HepG2 (cell line): ENCODE measurements at regions not wholly inside any gene's neighbourhood (a gene's known extent, or its start where the extent isn't known, plus 50 kb on each side); places are given as distances from the start of the nearest gene placed in this dataset.

Experiments used
- ATF4 ChIP-seq, 2 experiments: fragments of 450-650 bp in 1 of 2; sonication (generic) in 1 of 2; formaldehyde crosslinking; IDR thresholded peaks; 2 replicates each; pipeline versions ENCODE4 v1.5.0 to v1.8.0; 2020 to 2022; ENCODE audit warnings: mild to moderate bottlenecking in 1 of 2, missing genetic modification reagents in 1 of 2
- CAMTA2 ChIP-seq: sonication (generic); formaldehyde crosslinking; IDR thresholded peaks from 2 replicates; pipeline ENCODE4 v1.4.0; 2020; ENCODE audit warnings: mild to moderate bottlenecking, missing genetic modification reagents, borderline replicate concordance
- CBX5 ChIP-seq: sonication (generic); formaldehyde crosslinking; IDR thresholded peaks from 2 replicates; pipeline ENCODE4 v1.4.0; 2020; ENCODE audit warnings: missing genetic modification reagents, borderline replicate concordance
- CEBPG ChIP-seq: IDR thresholded peaks from 2 replicates; pipeline ENCODE4 v1.6.1; 2016
- FOXA1 ChIP-seq, 2 experiments: fragments of 450-650 bp in 1 of 2; sonication (generic) in 1 of 2; formaldehyde crosslinking in 1 of 2; IDR thresholded peaks; 2 replicates each; pipeline versions ENCODE4 v1.4.0 to v1.6.1; 2016 to 2020; ENCODE audit warnings: missing genetic modification reagents in 1 of 2
- KLF16 ChIP-seq, 2 experiments: sonication (generic) in 1 of 2; formaldehyde crosslinking in 1 of 2; IDR thresholded peaks; 2 replicates each; pipeline versions ENCODE4 v1.6.1 to v1.8.0; 2016 to 2023; ENCODE audit warnings: missing genetic modification reagents in 2 of 2, missing compliant biosample characterization in 1 of 2
- MYC ChIP-seq: sonication (generic); formaldehyde crosslinking; IDR thresholded peaks from 2 replicates; pipeline ENCODE4 v1.9.0; 2021; ENCODE audit warnings: missing genetic modification reagents, borderline replicate concordance
- NCOA5 ChIP-seq: sonication (generic); formaldehyde crosslinking; IDR thresholded peaks from 2 replicates; pipeline ENCODE4 v1.4.0; 2020; ENCODE audit warnings: missing genetic modification reagents
- NR2F1 ChIP-seq, 2 experiments: fragments of 450-650 bp in 1 of 2; formaldehyde crosslinking in 1 of 2; IDR thresholded peaks; 2 replicates each; pipeline versions ENCODE4 v1.5.0 to v1.6.1; 2016 to 2020; ENCODE audit warnings: mild to moderate bottlenecking in 1 of 2, missing compliant biosample characterization in 1 of 2, missing genetic modification reagents in 1 of 2, moderate library complexity in 1 of 2
- NR2F6 ChIP-seq, 2 experiments: IDR thresholded peaks; 2 replicates each; pipeline ENCODE4 v1.6.1; 2016; ENCODE audit warnings: antibody characterized with exemption in 1 of 2, mild to moderate bottlenecking in 1 of 2
- PHF5A ChIP-seq: IDR thresholded peaks from one replicate; pipeline ENCODE4 v1.6.1; 2018; ENCODE audit warnings: low read depth, missing genetic modification reagents; ENCODE audit not compliant: unreplicated experiment
- TERF1 ChIP-seq: sonication (generic); formaldehyde crosslinking; IDR thresholded peaks from 2 replicates; pipeline ENCODE4 v1.8.0; 2022; ENCODE audit warnings: mild to moderate bottlenecking, missing genetic modification reagents, moderate library complexity
- YEATS2 ChIP-seq: sonication (generic); formaldehyde crosslinking; IDR thresholded peaks from 2 replicates; pipeline ENCODE4 v1.4.0; 2020; ENCODE audit warnings: missing genetic modification reagents, borderline replicate concordance
- ZFP36L1 ChIP-seq: sonication (generic); formaldehyde crosslinking; IDR thresholded peaks from 2 replicates; pipeline ENCODE4 v1.8.0; 2022; ENCODE audit warnings: mild to moderate bottlenecking, missing genetic modification reagents, moderate library complexity
- ZMYM3 ChIP-seq: sonication (generic); formaldehyde crosslinking; IDR thresholded peaks from 2 replicates; pipeline ENCODE4 v1.5.1; 2020; ENCODE audit warnings: mild to moderate bottlenecking, missing genetic modification reagents
- ZNF24 ChIP-seq: fragments of 450-650 bp; IDR thresholded peaks from 2 replicates; pipeline ENCODE4 v1.6.1; 2017; ENCODE audit warnings: antibody characterized with exemption, mild to moderate bottlenecking
- ZNF260 ChIP-seq: sonication (generic); formaldehyde crosslinking; IDR thresholded peaks from 2 replicates; pipeline ENCODE4 v1.4.0; 2020; ENCODE audit warnings: missing genetic modification reagents, low read depth, mild to moderate bottlenecking, borderline replicate concordance
- ZNF557 ChIP-seq: sonication (generic); formaldehyde crosslinking; IDR thresholded peaks from 2 replicates; pipeline ENCODE4 v1.4.0; 2020; ENCODE audit warnings: missing genetic modification reagents
- ZNF580 ChIP-seq: IDR thresholded peaks from 2 replicates; pipeline ENCODE4 v1.6.1; 2016; ENCODE audit warnings: low read depth, borderline replicate concordance
- ZNF607 ChIP-seq: sonication (generic); formaldehyde crosslinking; IDR thresholded peaks from 2 replicates; pipeline ENCODE4 v1.5.1; 2020; ENCODE audit warnings: missing genetic modification reagents, mild to moderate bottlenecking, borderline replicate concordance
- ZNF691 ChIP-seq: sonication (generic); formaldehyde crosslinking; IDR thresholded peaks from 2 replicates; pipeline ENCODE4 v1.4.0; 2020; ENCODE audit warnings: missing genetic modification reagents, low read depth, mild to moderate bottlenecking, borderline replicate concordance
- ZNF740 ChIP-seq: sonication (generic); formaldehyde crosslinking; IDR thresholded peaks from 2 replicates; pipeline ENCODE4 v1.4.0; 2020; ENCODE audit warnings: missing genetic modification reagents
- ZNF747 ChIP-seq: sonication (generic); formaldehyde crosslinking; IDR thresholded peaks from 2 replicates; pipeline ENCODE4 v1.8.1; 2023; ENCODE audit warnings: missing genetic modification reagents, mild to moderate bottlenecking, borderline replicate concordance
- ZNF770 ChIP-seq: sonication (generic); formaldehyde crosslinking; IDR thresholded peaks from 2 replicates; pipeline ENCODE4 v1.5.0; 2020; ENCODE audit warnings: mild to moderate bottlenecking, missing genetic modification reagents
- ZNF775 ChIP-seq: sonication (generic); formaldehyde crosslinking; IDR thresholded peaks from 2 replicates; pipeline ENCODE4 v1.4.0; 2020; ENCODE audit warnings: missing genetic modification reagents, mild to moderate bottlenecking, moderate library complexity, borderline replicate concordance
- ZNF776 ChIP-seq: sonication (generic); formaldehyde crosslinking; IDR thresholded peaks from 2 replicates; pipeline ENCODE4 v1.4.0; 2020; ENCODE audit warnings: mild to moderate bottlenecking, missing genetic modification reagents

- TF ChIP-seq ZFP36L1 (CRISPR knock-in tag) (no peak), ZNF260 (CRISPR knock-in tag) (no peak), ZNF691 (CRISPR knock-in tag) (peak; percentile 99), CEBPG (0 out of 2 replicates have a peak, but pooled peaks have one; percentile 11), MYC (CRISPR knock-in tag) (no peak), PHF5A (CRISPR knock-in tag) (no peak), NR2F6 (IDR thresholded peaks at IDR 0.05) (peak; percentile 58), NR2F6 (CRISPR knock-in tag; IDR thresholded peaks at IDR 0.05) (peak; percentile 55; the same call in 1 of the 2 replicates), ZNF24 (no peak), ZNF607 (CRISPR knock-in tag) (no peak), KLF16 (CRISPR knock-in tag; IDR thresholded peaks at IDR 0.05) (no peak), ATF4 (CRISPR knock-in tag; IDR thresholded peaks at IDR 0.05) (0 out of 4 replicates have a peak, but pooled peaks of 1 of the 2 experiments have one; percentile 18), ZNF557 (CRISPR knock-in tag) (no peak), CAMTA2 (CRISPR knock-in tag) (no peak), TERF1 (CRISPR knock-in tag) (no peak), NCOA5 (CRISPR knock-in tag) (no peak), ZNF740 (CRISPR knock-in tag) (no peak), NR2F1 (CRISPR knock-in tag; IDR thresholded peaks at IDR 0.05) (peak in 1 of 2 experiments; percentile 67; a peak in 1 of 4 replicates), CBX5 (CRISPR knock-in tag) (no peak), YEATS2 (no peak), FOXA1 (IDR thresholded peaks at IDR 0.05) (no peak), FOXA1 (CRISPR knock-in tag; IDR thresholded peaks at IDR 0.05) (no peak), ZNF747 (no peak), ZMYM3 (CRISPR knock-in tag) (peak; percentile 79), ZNF580 (no peak), ZNF776 (CRISPR knock-in tag) (no peak), ZNF770 (CRISPR knock-in tag) (peak; percentile 77), ZNF775 (no peak)
Measured at GRCh38 chr15:70585707-70586034, 177.7 kb downstream of the UACA start (continued).
